Loucy (cell line): ENCODE measurements at regions not wholly inside any gene's neighbourhood (a gene's known extent, or its start where the extent isn't known, plus 50 kb on each side); places are given as distances from the start of the nearest gene placed in this dataset.

ENCODE experiments used
- H2AFZ ChIP-seq: fragments of 200-600 bp; sonication (generic); 2 replicates; pipeline ENCODE4 v1.6.0; 2016; ENCODE audit warnings: antibody characterized with exemption, mild to moderate bottlenecking, low read length, moderate library complexity
- H3F3A ChIP-seq: fragments of 200-600 bp; 2 replicates; pipeline ENCODE4 v1.6.0; 2016; ENCODE audit warnings: antibody characterized with exemption, low read depth, mild to moderate bottlenecking
- H3K27me3 ChIP-seq: fragments of 200-600 bp; sonication (generic); 2 replicates; pipeline ENCODE4 v1.6.1; 2014; ENCODE audit warnings: low read length, mild to moderate bottlenecking; ENCODE audit not compliant: insufficient read depth, poor library complexity, severe bottlenecking
- H3K36me3 ChIP-seq: fragments of 200-600 bp; sonication (generic); 2 replicates; pipeline ENCODE4 v1.6.1; 2016; ENCODE audit warnings: low read length; ENCODE audit not compliant: insufficient read depth
- H3K4me1 ChIP-seq: fragments of 200-600 bp; sonication (generic); 2 replicates; pipeline ENCODE4 v1.5.1; 2014; ENCODE audit warnings: low read length, mild to moderate bottlenecking; ENCODE audit not compliant: insufficient read depth, poor library complexity, severe bottlenecking
- H3K4me2 ChIP-seq: fragments of 200-600 bp; sonication (generic); 2 replicates; pipeline ENCODE4 v1.6.0; 2014; ENCODE audit warnings: antibody characterized with exemption, low read length, low read depth, mild to moderate bottlenecking; ENCODE audit not compliant: poor library complexity, severe bottlenecking
- H3K4me3 ChIP-seq: fragments of 200-600 bp; sonication (generic); 2 replicates; pipeline ENCODE4 v1.5.1; 2014; ENCODE audit warnings: low read length, mild to moderate bottlenecking, mixed read lengths; ENCODE audit not compliant: poor library complexity, severe bottlenecking
- H3K79me2 ChIP-seq: fragments of 200-600 bp; sonication (generic); 2 replicates; pipeline ENCODE4 v1.6.1; 2014; ENCODE audit warnings: low read length; ENCODE audit not compliant: insufficient read depth
- H3K9ac ChIP-seq: fragments of 200-600 bp; sonication (generic); 2 replicates; pipeline ENCODE4 v1.6.0; 2014; ENCODE audit warnings: mild to moderate bottlenecking, low read depth, low read length, moderate library complexity; ENCODE audit not compliant: poor library complexity, severe bottlenecking
- H3K9me2 ChIP-seq: fragments of 200-600 bp; sonication (generic); replicated peaks from 2 replicates; pipeline ENCODE4 v1.6.1; 2016; ENCODE audit warnings: low read depth, low read length, mixed read lengths
- H3K9me3 ChIP-seq: fragments of 200-600 bp; sonication (generic); 2 replicates; pipeline ENCODE4 v1.6.1; 2014; ENCODE audit warnings: mild to moderate bottlenecking, antibody characterized with exemption, low read length, low read depth; ENCODE audit not compliant: insufficient read depth
- H4K20me1 ChIP-seq: fragments of 200-600 bp; sonication (generic); 2 replicates; pipeline ENCODE4 v1.6.0; 2014; ENCODE audit warnings: antibody characterized with exemption, low read length, mild to moderate bottlenecking; ENCODE audit not compliant: insufficient read depth, poor library complexity, severe bottlenecking
- EZH2phosphoT487 ChIP-seq: fragments of 200-600 bp; IDR thresholded peaks from 2 replicates; pipeline ENCODE4 v1.6.1; 2018; ENCODE audit warnings: antibody characterized with exemption, mild to moderate bottlenecking, moderate library complexity, borderline replicate concordance
- TF ChIP-seq, protein P1 (sequence below): fragments of 200-600 bp; sonication (generic); conservative IDR thresholded peaks from 2 replicates; pipeline ENCODE4 v1.5.1; 2014; ENCODE audit warnings: mild to moderate bottlenecking, antibody characterized with exemption, low read length

DNA sequence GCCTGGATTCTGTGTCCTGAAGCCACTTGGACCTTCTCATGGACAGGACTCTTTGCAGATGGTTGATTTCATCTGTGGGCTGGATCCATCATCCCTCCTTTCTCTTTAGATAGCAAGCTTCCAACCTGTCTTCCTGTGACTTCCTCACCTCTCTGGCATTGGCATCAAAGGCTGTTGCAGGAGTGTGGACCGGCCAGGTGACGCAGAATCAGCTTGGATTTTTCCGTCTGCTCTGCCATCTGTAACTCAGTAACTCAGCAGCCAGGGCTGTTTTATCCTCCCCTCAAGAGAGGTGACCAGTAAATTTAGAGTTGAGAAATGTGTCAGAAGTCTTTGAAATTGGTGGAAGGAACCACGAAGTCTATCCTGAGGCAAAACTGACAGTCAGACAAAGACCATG lies 701.7 kb upstream of the TMEM132C start:
- H3K4me2 ChIP-seq = no peak overlapping the region
- H3K27me3 ChIP-seq = no peaks in the 10 kb centered on the region
- H2AFZ ChIP-seq = no peak overlapping the region
- H4K20me1 ChIP-seq = no peaks in the 10 kb centered on the region
- H3F3A ChIP-seq = no peaks in the 10 kb centered on the region
- H3K79me2 ChIP-seq = no peaks in the 10 kb centered on the region
- TF ChIP-seq EZH2phosphoT487 = no peak
- TF ChIP-seq, protein P1, sequence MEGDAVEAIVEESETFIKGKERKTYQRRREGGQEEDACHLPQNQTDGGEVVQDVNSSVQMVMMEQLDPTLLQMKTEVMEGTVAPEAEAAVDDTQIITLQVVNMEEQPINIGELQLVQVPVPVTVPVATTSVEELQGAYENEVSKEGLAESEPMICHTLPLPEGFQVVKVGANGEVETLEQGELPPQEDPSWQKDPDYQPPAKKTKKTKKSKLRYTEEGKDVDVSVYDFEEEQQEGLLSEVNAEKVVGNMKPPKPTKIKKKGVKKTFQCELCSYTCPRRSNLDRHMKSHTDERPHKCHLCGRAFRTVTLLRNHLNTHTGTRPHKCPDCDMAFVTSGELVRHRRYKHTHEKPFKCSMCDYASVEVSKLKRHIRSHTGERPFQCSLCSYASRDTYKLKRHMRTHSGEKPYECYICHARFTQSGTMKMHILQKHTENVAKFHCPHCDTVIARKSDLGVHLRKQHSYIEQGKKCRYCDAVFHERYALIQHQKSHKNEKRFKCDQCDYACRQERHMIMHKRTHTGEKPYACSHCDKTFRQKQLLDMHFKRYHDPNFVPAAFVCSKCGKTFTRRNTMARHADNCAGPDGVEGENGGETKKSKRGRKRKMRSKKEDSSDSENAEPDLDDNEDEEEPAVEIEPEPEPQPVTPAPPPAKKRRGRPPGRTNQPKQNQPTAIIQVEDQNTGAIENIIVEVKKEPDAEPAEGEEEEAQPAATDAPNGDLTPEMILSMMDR = no peak
- no peak overlapping the region for H3K4me3 ChIP-seq
- no peak overlapping the region for H3K9ac ChIP-seq
- peaks cover 3% of the 10 kb centered on the region; the same call in 1 of the 2 replicates for H3K9me3 ChIP-seq
- H3K36me3 ChIP-seq = no peaks in the 10 kb centered on the region
- H3K4me1 ChIP-seq = peaks cover under 1% of the 10 kb centered on the region
- no peaks in the 10 kb centered on the region for H3K9me2 ChIP-seq

DNA sequence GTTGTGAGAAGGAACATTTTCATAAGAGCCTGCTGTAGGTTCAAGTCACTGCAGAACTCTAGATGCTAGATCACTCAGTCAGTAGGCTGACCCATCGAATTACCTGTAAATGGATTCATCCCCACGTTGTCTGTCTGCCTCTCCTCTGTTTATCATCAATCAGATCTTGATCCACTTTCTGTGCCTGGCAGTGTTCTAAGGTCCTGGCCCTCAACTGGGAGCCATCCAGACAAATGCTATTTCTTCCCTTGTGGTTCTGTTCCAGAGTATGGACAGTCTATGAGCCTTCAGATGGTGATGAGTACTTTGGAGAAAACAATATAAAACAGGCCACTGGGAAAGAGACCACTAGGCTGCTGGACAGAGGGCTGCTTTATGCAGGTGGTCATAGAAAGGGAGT lies 699.4 kb upstream of the TMEM132C start:
- no peaks in the 10 kb centered on the region for H3K27me3 ChIP-seq
- no peaks in the 10 kb centered on the region for H3K9me2 ChIP-seq
- H3K36me3 ChIP-seq = no peaks in the 10 kb centered on the region
- no peaks in the 10 kb centered on the region for H3K79me2 ChIP-seq
- H3K4me3 ChIP-seq = no peak overlapping the region
- H3K9me3 ChIP-seq = peaks cover 3% of the 10 kb centered on the region; the same call in 1 of the 2 replicates
- H3K9ac ChIP-seq = no peak overlapping the region
- H3F3A ChIP-seq = no peaks in the 10 kb centered on the region
- no peaks in the 10 kb centered on the region for H3K4me1 ChIP-seq
- H2AFZ ChIP-seq = no peak overlapping the region
- H4K20me1 ChIP-seq = no peaks in the 10 kb centered on the region
- no peak overlapping the region for H3K4me2 ChIP-seq
- TF ChIP-seq EZH2phosphoT487 = no peak
- TF ChIP-seq, protein P1 = no peak

DNA sequence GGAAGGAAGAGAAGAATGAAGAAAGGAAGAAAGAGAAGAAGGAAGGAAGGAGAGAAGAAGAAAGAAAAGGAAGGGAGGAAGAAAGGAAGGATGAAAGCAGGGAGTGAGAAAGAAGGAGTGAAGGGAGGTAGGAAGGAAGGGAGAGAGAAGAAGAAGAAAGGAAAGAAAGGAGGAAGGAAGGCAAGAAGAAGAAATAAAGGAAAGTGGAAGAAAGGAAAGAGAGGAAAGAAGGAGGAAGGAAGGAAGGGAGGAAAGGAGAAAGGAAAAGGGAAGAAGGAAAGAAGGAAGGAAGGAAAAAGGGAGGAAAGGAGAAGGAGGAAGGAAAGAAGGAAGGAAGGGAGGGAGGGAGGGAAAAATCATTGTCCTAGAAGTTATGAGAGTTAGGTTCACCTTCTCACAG lies 696.6 kb upstream of the TMEM132C start:
- Histone ChIP-seq H3K27me3 (no peaks in the 10 kb centered on the region), H3K79me2 (no peaks in the 10 kb centered on the region), H3F3A (no peaks in the 10 kb centered on the region), H3K4me2 (no peak overlapping the region), H3K4me3 (no peak overlapping the region), H4K20me1 (no peaks in the 10 kb centered on the region), H2AFZ (no peak overlapping the region), H3K4me1 (no peaks in the 10 kb centered on the region), H3K9ac (no peak overlapping the region), H3K9me2 (no peaks in the 10 kb centered on the region), H3K9me3 (no peaks in the 10 kb centered on the region), H3K36me3 (no peaks in the 10 kb centered on the region)
- TF ChIP-seq EZH2phosphoT487 = no peak
- TF ChIP-seq, protein P1 = no peak
